NCI-H1436 (cell line): ENCODE measurements at regions not wholly inside any gene's neighbourhood (a gene's known extent, or its start where the extent isn't known, plus 50 kb on each side); places are given as distances from the start of the nearest gene placed in this dataset.

Source experiments
- DNase-seq: peaks from one replicate; lab custom pipeline; 2025; lab: John Stamatoyannopoulos, UW

DNA sequence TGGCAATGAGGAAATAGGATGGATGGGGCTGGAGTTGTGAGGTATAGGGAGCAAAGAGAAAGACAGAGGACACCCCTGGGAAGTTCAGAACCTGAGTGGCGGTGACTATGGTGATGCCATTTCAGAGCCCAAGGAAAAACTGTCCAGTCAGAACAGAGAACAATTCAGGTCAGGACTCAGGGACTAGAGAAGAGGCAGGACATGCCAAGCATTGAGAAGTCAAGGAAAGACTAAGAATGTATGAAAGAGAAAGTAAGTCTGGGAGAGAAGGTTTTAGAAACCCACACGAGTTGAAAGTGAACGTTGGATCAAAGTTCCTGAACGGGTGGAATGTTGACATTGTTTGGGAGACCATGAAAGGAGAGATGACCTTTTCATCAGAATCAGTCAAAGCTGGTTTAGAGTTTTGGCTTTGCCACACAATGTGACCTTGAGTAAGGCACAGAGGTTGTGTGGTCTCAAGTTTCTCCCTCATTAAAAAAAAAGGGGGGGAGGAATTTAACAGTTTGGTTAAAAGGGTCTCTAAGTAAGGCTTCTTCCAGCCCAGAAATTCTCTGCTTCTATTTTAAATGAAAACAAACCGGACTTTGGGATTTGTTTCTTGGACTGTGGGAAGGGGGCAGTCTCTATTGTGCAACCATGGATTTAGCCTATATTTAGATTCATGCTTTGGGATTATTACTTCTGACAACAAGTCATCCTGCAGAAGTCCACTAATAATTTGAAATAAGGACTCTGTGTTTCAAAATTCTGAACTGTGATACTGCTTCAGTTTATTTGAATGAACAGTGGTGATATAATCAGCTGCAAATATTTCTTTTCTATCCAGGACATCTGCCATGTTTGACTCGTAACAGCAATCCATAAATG, 315.9 kb upstream of the TBL1XR1 start:
- no peak for DNase-seq

DNA sequence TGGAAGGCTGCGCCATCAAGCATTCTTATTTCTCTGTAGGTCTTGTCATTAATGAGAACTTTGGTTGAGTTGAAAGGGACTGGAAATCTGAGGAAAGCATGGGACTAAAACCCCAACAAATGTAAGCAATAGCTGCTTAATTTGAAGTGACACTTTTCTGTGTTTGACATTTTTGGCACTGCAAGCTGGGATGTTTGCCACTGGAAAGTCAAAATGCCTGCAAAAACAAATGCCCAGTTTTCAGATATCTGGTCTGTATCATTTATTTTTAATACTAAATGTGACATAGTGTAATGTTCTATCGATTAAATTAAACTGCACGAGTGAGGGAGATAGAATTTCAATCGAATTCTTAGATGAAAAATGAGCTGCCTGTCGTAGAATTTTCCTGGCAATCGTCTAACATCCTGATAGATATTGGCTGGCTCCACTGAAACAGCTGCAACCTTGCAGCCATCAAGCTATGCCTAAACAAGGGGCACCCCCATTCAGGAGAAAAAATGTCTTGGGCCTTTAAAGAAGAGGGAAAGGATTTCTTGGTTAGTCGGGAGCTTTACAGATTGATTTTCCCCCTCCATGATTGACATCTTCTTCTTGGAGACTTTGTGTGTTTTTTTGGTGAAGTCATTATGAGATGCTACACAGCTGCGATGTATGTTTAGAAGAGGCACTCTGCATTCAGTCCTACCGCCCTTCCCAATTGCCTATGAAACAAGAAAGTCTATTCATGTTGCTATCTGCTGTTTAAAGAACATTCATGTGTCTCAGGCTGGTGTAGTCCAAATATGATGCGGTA, 316.7 kb upstream of the TBL1XR1 start:
- DNase-seq = no peak

DNA sequence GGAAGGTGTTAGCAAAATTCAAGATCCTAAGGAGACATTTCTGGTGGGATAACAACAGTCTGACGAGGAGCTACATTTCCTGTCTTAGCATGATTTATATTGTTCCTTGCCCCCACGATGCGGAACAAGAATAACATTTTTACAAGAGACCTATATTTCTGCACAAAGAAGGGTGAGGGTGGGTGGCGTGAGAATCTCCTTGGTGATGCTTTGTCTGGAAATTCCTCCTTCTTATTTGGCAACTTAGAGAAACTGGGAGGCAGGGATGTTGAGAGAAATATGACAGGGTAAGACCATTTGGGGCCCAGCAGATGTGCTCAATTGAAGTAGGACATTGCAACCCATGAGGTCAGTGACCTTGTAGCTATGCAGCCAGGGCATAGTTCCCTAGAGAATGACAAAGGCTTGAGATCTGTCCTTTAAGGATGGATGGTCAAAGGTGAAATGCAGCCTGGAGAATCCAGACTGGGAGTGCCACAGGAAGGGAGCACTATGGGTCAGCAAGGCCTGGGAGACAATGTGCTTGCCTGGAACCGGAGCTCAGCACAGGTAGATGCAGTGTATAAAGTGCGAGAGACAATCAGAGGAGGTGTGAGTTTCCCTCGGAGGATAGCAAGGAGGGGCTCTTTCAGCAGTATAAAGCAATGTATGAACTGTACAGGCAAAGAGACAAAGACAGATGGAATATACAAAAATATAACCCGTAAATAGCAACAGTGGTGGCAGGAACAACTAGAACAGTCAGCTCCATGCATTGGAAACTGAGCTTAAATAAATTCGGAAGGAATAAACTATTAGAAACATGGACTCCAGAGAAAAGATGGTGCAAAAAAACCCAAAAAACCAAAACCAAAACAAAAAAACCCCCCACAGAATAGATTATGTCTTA, 317.6 kb upstream of the TBL1XR1 start:
- no peak for DNase-seq

DNA sequence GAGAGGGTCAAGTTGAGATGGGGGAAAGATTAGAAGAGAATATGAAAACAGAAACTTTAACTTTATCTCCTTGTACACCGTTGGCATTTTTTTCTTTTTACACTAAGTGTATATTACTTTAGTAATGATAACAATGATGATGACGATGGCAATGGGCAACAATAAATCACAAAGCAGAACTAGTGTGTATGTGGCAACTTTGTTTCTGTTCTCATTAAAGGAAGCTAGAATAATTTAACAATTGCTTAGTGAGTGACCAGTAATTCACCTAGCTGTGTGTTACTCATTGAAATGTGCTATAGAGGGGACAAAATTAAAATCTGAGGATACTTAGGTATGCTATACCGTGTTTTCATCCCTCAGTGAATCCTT, 318.5 kb upstream of the TBL1XR1 start:
- no peak for DNase-seq

DNA sequence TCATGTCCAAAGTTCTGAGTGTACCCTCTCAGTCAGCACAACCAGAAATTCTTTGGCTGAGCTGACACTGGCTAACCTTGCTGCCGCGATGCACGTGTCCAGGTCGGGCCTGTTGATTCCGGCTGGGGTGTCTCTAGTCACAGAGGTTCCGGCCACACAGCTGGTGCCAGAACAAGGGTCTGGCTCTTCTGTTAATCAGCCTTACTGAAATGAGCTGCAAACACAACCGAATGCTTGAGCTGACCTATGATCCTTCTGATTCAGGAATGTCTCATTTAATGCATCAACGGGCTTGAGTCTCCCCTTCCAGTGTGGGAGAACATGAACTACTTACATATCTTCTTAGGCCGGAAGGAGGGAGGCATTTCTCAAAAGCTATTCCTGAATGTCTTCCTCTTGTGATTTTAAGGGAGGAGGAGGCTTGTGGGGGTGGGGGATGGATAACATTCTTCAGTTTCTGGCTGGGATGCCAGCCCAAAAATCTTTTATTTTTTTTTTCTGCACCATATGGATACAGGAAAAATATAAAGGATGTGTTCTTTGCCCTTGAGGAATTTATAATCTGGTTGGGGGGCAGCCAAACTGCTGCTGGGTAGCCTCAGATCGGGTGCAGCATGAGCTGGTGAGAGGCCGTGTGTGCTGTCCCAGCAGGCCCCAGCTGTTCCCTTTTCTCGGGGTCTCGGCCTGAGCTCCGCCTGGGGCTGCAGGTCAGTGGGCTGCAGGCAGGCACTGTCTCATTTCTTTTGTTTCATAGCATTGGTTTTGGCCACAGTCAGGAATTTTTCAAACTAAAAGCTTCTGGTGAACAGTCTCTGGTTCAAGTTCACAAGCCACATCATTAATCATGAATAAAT, 319.1 kb upstream of the TBL1XR1 start:
- no peak for DNase-seq

DNA sequence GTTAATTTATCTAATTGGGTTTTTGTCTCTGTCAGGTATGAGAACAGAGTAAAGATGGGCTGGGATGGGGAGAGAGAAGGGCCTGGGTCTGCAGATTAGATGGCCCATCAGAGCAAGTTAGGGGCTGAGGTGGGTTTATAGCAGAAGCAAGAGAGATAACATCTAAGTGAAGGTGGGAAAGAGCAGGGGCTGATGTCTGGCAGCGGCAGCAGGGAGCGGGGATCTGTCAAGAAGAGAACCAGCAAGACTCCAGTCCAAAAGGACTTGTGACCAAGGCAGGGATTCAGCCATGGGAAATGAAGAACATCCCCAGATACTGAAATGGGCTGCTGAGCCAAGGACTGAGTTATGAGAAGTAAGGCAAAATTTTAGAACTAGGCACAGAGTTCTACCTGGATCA, 320.6 kb upstream of the TBL1XR1 start:
- no peak for DNase-seq

DNA sequence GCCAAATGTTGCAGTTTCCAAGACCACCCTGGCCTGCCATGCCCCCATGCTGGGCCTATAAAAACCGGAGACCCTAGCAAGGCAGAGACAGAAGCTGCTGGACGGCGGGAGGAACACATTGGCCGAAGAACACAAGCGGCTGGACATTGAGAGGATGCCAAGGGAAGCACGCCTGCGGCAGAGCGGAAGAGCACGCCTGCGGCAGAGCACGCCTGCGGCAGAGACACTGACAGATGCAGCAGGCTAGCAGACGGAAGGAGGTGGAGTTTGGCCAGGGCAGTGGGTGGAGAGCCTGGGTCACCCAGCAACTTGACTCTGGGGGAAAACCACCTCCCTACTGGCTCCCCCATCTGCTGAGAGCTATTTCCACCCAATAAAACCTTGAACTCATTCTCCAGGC, 322.3 kb upstream of the TBL1XR1 start:
- no peak for DNase-seq

DNA sequence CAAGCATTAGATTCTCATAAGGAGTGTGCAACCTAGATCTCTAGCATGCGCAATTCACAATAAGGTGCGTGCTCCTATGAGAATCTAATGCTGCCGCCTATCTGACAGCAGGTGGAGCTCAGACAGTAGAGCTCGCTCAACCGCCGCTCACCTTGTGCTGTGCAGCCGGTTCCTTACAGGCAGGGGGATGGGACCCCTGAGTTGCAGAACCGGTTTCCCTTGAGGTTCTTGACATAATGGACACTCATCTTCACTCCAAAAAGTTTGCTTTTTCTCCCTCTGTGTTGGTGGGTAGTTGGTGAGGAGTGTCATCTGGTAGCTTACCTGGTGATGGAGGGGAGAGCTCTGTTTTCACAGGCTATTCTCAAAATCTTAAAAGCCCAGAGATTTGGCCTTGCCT, 324.0 kb upstream of the TBL1XR1 start:
- no peak for DNase-seq

DNA sequence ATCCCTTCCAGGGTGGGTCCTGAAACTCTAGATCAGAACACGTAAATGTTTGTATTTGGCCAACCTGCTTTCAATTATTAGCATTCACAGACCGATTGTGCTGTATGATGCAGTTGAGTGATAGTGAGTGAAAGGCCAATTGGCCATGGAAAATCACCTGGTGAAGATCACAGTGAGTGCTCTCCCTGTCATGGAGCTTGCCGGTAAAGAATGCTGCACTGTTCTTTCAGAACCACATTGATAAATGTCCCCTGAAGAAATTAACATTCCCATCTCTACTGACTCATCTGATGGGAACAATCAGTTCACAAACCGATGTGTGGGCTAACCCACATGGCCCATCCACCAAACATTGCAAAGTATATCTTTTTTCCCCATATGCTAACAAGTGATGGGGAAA, 324.8 kb upstream of the TBL1XR1 start:
- no peak for DNase-seq

DNA sequence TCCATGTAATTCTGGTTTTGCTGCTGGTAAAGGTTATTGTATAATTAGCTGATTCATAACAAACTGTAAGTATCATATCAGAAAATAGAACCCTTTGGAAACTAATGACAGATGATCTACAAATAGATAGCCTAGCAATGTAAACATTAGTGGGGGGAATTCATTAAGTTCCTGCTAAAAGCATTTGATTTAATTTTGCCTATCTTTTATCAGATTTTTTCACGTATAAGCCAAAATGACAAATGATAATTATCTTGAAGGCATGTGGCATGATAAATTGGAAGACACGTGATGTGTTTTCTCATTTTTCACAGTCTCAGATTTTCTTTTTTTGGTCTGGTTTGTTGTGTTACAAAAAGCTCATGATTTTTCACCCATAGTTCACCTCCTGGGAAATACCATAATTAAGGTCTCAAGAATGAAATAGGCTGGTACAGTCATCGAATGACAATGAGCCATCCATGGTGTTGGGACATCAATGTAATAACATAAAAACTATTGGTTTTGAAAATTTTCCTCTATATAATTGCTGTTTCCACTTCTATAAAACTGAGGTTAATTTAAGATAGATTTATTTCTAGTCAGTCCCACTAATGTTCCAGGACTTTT, 325.9 kb upstream of the TBL1XR1 start:
- no peak for DNase-seq

DNA sequence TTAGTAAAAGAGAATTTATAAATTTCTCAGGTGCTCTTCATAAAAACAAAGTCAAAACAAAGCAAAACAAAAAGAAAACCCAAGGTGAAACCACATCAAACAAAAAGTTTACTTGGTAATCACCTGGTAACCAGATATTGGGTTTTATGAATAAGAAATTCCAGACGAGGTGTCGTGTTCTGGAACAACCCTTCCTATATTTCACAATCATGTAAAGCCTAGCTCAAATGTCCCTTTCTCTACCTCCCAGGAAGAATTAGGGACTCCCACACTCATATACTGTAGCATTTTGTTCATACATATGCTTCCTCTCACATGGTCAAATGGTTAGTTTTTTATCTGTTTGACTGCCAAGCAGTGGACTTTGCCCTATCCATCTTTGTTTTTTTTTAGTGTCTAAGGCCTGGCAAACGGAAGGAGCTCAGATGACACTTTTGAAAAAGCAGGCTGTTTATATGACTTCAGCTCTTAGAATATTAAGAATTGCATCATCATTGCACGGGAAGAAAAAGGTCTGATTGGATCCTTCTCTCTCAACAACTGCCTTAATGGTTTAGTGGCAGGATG, 326.7 kb upstream of the TBL1XR1 start:
- peak; percentile 16 for DNase-seq

DNA sequence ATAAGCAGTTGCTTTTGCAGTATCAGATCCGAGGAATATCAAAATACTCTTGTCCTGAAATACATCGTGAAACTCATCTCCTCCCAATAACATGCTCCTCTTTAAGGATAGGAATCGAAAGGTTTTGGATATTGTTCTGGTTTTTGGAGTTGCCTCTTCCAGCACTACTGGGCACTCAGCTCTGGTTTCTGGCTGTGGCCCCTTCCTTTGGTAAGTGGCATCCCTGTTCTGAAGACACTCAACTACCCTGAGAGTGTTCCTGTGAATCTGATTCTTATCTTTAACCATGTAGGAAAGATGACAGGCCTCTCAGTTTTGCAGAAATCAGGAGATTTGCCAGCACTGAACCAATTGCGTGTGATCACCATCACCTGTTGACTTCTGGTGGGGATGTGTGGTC, 327.5 kb upstream of the TBL1XR1 start:
- DNase-seq = no peak

DNA sequence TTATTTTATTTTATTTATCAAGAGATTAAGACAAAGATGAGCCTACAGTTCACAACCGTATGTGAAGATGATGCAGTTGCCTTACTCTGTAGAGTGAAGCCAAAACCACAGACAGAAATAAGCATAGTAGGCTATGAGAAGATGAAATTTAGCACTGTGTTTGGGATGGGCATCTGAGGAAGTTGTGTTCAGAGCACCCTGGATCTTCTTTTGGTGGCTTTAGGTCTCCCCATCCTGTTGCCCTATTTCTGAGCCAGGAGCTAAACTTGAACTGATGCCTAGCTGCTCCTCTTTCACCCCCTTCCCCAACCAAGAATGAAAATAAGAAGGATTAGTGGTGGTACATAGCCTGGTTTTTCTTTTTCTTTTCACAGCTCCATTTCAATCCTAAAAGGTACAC, 328.1 kb upstream of the TBL1XR1 start:
- no peak for DNase-seq

DNA sequence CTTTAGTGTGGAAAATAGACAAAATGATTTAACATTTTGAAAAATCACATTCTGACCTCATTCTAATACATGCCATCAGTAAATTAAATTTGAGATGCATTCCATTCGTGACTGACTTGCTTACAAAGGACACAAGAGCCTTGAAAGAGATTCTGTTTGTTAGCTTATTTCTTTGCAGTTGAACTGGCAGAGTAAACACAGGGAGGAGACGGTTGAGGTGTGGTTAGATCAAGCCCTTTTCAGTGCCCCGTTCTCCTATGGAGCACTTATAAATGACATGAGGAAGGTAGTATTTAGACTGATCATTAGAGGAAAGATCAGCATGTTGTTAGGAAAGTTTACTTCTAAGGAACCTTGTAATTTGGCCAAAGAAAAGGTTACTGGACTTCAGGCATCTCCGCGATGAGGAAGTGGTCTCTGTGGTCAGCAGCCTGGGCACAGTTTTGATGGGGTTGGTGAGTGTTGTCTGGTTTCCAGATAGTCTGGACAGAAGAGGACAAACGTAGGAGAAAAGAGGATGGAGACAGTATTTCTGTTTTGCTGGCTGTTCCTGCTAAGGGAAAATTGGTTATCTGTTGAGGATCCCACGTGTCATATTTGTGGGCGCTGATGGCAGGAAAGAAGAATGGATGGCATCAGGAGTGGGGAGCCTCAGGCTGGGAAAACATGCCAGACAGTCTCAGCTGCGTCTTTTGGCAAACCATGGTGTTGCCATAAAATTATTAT, 328.9 kb upstream of the TBL1XR1 start:
- no peak for DNase-seq

DNA sequence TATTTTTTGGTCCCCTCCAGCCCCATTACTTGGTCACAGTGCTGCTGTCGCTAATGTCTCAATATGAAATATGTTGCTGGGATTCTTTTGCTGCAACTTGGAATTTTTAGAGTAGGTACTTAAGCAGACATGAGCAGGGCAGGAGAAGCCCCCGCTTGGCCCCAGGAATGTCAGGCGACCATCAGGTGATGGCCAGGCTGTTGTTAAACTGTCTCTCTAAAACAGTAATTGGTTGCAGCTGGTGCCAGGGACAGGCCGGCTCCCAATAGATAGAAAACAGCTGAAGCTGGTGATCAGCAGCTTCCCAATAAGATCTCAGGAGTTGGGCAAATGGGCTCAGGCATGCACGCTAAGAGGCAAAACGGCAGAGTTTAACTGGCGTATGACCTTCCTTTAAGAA, 329.9 kb upstream of the TBL1XR1 start:
- no peak for DNase-seq

DNA sequence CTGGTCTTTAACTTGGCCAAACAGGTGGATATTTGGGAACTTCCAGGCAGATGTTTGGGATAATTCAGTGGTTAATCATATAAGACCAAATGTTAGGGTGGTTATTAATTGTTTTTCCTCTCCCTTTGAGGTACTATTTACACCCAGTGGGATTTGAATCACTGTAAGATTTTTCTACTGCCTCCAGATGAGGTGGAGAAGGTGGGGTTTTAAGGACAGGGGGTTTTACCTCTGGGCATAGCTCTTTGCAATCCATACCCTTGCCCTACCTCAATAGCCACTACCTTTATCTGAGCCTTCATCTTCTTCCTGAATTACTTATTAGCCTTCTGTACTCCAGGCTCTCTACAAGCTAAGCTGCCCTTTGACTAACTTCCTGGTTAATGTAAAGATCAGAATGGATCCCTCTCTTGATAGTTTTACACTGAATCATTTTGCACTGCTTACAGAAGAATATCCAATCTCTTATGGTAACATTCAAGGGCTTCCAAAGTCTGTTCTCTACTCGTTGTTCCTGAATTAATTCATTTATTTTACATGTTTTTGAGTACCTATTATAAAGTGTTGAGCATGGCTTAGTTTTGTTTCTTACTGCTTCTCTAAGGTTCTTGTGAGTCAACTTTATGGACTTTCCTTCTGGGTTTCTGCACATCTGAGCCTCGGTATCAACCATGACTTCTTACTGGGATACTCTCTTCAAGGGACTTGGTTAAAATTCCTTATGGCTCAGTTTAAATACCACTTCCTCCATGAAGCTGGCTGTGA, 331.2 kb upstream of the TBL1XR1 start:
- DNase-seq = no peak

DNA sequence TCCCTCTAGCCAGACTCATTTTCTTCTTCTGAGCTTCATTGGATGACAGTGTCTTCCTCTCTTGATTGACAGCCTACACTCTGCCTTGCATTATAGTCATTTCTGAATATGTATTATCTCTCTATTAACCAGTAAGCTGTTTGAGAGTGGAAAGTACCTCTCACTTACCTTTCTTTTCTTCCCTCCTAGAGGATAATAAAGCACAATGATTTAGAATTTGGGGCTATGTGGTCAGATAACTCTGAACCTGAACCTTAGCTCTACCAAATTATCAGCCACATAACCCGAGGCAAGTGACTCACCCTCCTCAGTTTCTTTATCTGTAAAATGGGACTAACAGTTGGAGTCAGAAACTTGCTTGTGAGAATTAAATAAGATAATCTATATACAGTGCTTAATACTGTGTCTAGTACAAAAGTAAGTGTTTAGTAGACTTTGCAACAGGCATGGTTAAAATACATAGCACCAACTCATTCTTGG, 331.8 kb upstream of the TBL1XR1 start:
- no peak for DNase-seq

DNA sequence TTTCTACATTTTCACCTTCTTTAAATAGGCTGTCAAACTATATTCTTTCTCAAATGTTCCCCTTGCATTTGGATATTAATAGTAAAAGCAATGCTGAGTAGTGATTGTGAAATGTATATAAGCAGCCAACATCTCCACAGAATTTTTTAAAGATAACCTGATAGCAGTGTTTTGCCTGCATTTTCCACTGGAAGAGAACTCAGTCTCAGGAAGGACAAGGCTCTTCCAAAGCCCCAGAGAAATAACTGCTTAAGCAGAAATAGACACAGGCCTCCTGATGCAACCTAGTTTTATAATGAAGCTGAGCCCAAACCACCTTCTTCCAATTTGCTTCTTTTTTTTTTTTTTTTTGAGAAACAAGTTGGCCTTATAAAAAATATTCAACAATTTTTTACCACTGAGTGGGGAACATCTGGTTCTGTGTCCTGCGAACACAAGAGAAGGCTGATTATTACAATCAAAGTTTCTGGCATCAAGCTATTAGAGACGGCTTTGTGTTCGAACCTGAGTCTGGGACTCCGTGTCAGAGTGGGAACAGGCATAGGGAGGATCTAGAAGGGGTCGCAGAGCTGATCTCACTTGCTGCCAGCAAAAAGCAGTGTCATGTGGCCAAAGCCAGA, 332.5 kb upstream of the TBL1XR1 start:
- no peak for DNase-seq

DNA sequence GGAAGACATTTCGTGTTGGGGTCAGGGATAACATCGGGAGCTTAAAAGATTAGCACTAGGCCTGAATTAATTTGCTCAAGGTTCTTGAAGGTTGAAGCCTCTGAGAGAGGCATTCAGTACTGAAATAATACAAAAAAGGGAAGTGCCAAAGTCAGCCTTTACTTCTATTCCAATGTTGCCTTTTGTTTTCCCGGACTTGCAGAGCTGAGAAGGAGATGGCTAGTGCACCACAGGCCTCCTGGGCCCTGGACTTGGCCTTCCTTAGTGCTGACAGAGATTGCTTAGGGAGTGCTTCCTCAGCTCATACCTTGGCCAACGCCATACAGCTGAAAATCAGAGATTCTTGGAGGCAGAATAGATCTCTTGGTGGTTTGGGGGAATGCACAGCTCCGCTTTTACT, 333.6 kb upstream of the TBL1XR1 start:
- no peak for DNase-seq
